ENCODE measurements at regions not wholly inside any gene's neighbourhood (a gene's known extent, or its start where the extent isn't known, plus 50 kb on each side); places are given as distances from the start of the nearest gene placed in this dataset.
"Not testable (repeated sequence)": the region's sequence is repeated elsewhere in the genome, so short reads cannot be mapped to it uniquely, and the experiment has no call there.

DNA sequence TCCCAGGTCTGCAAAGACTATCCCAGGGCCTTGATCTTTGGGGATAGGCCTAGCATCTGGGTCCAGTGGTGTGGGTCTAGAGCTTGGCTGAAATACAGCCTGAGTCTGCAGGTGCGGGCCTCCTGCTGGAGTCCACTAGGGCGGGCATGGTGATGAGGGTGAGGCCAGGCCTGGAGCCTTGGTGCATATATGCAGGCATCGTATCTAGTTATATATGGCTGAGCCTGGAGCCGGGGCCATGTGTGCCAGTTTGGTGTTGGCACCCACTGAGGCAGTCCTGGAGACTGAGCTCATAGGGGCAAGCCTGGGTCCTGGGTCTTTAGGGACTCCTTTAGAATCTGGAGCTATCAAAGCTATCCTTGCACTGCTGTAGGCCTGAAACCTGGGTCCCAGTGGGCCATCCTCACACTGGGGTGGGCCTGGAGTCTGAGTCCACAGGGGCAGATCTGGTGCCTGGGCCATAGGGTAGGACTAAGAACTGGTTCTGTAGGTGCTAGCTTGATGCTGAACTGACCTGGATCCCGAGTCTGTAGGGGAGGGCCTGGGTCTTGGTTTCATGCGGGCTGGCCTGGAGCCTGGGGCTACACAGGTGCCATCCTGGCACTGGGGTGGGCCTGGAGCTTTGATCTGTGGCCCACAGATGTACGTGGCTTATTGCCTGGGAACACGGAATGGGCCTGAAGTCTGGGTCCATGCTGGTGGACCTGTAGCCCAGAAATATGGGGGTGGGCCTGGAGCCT lies 346.5 kb upstream of the MEF2C start:
- no peak for DNase-seq (ENCODE audit: low read depth in 2 of 2)

DNA sequence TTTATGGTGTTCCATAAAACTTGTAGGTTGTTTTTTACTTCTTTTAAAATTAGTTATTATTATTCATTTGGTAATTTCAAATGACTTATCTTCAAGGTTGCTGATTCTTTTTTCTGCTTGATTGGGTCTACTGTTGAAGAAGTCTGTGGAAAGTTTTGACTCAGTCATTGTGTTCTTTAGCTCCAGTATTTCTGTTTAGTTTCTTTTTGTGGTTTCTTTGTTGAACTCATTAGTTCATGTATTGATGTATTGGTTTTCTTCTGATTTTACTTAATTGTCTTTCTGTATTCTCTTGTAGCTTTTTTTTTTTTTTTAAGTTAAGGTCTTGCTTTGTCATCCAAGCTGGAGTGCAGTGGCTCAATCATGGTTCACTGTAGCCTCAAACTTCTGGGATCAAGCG lies 345.4 kb upstream of the MEF2C start:
- DNase-seq (ENCODE audit: low read depth in 2 of 2): no peak

DNA sequence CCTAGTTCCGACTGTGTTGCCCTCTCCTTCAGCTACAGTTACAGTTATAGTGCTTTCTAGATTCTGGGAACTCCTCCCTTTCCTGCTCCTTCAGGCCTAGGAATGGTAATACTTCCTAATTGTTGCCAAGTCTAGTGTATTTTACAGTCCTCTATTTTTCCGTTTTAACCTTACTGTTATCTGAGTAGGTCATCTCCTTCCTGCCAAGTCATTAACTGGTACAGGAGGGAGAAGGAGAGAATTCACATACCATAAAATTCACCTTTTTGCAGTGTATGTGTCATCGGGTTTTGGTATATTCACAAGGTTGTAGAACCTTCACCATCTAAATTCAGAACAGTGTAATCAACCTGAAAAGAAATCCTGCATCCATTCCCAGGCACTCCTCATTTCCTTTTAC lies 335.4 kb upstream of the MEF2C start:
- DNase-seq (ENCODE audit: low read depth in 2 of 2): no peak

DNA sequence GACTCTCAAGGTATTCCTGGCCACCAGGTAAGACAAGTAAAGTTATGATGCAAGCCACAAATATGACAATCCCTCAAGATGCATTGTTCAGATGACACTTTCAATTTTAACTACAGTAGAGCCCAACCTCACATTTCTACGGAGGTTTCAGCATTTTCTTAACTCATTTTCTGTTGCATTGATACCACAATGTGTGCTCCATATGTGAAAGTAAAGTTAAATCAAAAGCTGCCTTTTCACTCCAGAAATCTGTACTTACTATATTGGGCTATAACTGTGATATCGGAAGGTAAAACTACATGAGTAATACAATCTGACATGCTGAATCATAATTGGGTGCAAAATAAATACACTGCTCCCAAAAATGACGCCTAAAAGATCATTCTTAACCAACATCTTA lies 333.6 kb upstream of the MEF2C start:
- no peak for DNase-seq (ENCODE audit: low read depth in 2 of 2)

DNA sequence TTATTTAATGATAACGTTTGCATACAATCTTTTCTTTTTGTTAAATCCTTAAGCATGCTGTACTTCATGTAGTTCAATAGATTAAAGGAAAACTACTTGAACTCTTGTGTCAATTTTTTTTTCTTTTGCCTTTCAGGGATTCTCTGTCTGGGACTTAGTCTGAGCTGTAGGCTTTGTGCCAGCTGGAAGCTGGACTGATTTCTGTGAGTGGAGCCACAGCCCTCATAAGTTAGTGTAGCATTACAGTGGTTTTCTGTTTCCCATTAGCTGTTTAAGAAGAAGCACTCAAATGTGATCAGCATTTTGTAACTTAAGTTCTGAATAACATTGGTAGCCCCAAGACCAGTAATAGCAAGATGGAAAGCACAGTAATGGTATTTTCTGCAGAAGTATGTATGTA lies 330.6 kb upstream of the MEF2C start:
- no peak for DNase-seq (ENCODE audit: low read depth in 2 of 2)

DNA sequence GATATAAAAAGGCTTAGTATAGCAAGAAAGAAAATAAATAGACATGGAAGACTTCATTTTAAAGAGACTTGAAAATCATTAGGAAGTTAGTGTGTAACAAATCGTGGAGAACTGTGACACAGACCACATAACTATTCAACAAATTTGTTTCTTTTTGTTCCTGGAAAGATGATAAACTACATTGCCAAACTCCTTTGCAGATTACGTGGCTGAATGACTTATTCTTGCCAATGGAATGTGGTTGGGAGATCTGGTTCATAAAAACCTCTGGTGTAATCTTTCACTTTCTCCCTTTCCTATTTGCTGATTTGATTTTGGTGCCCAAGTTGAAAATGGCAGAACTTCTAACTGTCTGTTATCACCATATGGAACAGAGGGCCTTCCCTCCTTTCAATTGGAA lies 328.9 kb upstream of the MEF2C start:
- no peak for DNase-seq (ENCODE audit: low read depth in 2 of 2)

DNA sequence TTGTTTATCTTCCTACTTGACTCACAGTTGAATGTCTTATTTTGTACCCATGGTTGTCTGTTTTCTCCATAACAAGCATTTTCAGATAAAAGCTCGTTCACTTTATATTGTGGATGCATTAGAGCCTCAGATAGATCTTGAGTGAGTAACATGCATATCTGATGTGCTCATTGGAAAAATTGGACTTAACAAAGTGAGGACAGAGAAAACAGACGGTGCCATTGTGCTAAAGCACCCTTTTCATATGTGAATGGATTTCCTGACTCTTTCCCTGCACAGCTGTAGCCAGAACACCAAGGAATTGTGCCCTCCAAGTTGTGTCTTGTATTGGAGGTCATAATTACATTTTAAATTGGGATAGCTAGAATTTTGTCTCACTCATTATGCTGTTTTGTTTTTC lies 325.8 kb upstream of the MEF2C start:
- DNase-seq (ENCODE audit: low read depth in 2 of 2): no peak

DNA sequence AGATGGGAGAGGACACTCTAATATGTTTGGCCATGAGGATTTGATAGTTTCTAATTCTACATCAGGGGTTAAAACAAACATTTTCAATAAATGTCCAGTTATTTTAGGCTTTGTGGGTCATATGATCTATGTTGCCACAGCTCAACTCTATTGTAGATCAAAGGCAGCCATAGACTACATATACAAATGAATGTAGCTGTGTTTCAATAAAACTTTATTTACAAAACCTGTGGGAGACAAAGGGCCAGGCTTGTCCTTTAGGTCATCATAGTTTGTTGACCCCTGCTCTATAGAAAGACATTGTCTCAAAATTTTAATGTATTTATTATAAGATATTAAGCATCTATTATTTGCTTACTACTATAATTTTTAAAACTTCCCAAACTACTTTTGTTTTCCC lies 325.4 kb upstream of the MEF2C start:
- DNase-seq (ENCODE audit: low read depth in 2 of 2): no peak

DNA sequence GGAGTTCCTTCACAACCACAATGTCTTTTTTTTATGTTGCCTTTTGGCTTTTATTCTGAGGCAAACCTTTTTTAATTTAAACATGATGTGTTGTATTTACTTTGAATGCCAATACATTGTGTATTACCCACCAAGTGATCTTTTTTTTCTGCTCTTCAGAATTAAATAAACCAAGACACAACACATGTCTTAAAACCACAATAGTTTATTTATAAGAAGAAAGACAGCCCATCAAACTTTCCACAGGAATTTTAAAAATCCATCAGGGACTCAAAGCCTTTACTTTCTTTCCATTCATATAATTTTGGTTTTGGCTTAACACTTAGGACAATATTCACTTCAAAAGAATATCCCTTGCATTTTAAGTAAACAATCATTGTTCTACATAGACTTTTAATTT lies 321.8 kb upstream of the MEF2C start:
- DNase-seq (ENCODE audit: low read depth in 2 of 2): no peak

DNA sequence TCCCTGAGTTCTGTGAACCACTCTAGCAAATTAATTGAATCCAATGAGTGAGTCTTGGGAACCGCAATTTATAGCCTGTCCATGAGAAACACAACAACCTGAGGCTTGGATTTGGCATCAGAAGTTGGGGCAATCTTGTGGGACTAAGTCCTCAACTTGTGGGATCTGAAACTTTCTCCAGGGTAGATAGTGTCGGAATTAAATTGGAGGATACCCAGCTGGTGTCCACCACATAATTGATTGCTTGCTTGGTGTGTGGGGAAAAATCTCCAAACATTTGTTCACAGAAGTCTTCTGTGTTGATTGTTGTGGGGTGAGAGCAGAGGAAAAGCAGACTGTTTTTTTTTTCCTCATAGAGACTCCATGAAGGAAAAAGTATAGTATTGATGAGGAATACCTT lies 320.6 kb upstream of the MEF2C start:
- DNase-seq (ENCODE audit: low read depth in 2 of 2): no peak

DNA sequence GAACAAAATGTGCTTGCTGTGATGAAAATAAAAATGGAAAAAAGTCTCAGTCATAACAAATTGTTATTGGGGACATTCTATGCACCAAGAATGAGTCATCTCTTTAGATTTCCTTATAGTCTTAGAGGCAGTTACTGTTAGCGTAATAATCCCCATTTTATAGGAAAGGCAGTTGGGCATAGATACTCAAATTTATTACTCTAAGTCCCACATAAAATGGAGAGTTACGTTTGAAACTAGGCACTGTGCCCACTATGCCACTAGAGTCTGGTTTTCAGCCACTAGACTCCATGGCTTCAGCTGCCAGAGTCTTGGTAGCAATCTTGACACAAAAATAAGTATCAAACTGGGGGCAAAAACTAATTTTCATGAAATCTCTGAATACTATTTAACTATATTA lies 317.9 kb upstream of the MEF2C start:
- DNase-seq (ENCODE audit: low read depth in 2 of 2): no peak

DNA sequence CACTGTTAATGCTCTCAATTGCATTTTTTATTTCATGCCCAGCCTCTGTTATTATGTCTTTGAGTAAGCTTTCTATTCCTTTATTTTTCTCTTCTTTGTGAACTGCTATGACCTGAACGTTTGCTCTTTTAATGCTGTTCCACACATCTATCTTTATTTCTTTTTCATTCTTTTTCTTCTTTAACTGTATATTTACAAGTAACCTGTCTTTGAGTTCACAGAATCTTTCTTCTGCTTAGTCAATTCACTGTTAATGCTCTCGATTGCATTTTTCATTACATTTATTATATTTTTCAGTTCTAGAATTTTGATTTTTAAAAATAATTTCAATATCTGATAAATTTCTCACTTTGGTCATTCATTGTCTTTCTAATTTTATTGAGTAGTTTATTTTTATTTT lies 316.3 kb upstream of the MEF2C start:
- no peak for DNase-seq (ENCODE audit: low read depth in 2 of 2)

DNA sequence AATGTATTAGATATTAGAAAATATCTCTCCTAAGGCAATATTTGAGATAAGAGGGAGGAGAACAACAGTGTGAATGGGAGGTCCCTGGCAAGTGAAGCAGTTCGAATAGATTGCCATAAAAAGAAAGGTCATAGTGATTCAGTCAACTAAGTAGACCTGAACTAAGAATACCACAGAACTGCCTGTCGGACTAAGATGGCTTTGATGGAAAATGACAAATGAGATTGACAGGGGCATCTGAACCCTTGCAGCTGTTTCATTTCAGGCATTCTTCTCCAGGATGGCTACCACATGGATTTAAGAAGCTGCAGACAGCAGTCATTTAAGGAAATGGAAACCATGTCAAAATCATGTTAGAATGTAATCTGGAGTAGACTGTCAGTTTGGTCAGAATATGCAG lies 308.4 kb upstream of the MEF2C start:
- DNase-seq (ENCODE audit: low read depth in 2 of 2): no peak

DNA sequence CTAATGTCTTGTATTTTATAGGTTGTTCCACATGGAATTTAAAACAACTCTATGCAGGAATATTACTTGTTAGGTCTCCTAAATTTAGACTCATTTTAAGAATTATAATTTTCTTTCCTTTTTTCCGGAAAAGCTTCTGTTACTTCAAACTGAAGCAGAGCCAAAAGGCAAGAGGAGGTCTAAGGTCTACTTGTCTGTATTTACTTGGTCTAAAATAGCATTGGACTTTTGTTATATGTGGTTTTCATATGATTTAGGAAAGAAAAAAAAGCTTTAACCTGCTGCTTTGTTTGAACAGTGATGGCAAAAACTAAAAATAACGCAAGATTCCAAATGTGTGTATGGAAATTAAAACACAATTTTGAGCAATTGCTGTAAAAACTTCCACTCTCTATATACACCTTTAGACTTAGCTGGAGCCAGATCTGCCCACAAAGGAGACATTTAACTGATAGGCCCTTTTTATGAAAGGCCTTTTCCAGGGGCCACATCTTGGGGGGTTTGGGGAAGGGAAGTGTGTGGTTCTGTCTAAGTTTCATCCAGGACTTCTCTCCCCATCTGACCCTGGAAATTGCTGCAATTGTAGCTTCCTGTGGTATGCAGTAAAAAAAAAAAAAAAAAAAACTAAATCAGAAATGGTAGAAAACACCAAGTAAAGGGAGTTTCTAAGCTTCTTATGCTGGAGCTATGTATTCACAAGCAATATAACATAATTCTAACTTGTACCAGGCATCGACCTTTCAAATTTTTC lies 307.7 kb upstream of the MEF2C start:
- DNase-seq (ENCODE audit: low read depth in 2 of 2): no peak

DNA sequence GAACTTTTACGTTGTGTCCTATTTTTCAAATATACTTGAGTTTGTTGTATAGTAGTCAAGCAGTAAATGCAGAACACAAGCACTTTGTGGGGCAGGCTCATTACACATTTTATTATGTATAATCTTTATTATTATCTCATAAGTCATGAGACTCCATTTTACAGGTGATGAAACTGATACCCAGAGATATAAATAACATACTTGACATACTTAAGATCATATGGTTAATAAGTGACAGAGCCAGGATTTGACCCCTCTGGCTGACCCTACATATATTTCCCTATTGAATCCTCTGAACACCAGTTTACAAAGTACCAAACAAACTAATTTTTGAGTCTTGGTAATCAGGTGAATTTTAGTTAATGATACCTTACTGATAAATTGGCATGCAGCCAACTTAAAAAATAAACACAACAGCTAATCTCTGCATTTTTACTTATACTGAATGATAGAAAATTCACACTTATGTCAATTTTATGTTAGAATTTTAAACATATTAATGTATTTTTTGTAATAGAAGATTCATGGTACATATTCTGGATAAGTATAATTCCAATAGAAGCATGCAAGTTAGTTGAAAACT lies 305.0 kb upstream of the MEF2C start:
- DNase-seq (ENCODE audit: low read depth in 2 of 2): no peak

DNA sequence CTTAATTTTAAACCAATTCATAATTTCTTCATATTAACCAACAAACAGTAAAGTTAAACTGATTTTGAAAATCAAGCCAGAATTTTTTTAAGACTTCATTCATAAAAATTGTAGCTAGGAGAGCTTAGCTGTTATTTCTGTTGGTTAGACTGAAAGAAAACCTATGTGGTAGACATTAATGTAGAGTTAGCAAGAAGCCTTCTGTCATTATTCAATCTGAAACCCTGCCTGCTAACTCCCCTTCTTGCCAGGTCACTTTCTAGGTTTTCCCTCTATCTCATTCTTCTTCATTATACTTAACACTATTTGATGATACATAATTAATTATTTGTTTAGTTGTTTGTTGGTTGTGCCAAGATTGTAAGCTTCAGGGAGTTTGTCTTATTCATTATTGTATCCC lies 304.3 kb upstream of the MEF2C start:
- DNase-seq (ENCODE audit: low read depth in 2 of 2): no peak

DNA sequence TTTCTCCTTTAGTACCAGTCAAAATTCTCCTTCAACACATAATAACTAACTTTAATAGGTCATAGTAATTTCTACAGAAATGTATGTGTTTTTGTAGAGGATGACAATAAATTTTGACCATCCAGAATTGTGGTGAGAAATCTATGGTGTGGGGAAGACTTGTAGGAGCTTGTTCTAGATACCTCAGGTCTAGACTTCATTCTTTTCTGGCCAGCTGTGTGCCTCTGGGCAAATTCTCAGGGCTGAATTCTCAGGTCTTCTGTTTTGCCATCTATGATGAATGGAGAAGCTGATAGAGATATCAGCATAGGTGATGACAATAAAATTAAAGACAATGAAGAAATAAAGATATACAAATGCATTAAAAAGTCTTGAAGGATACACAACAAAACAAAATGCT lies 298.6 kb upstream of the MEF2C start:
- no peak for DNase-seq (ENCODE audit: low read depth in 2 of 2)

DNA sequence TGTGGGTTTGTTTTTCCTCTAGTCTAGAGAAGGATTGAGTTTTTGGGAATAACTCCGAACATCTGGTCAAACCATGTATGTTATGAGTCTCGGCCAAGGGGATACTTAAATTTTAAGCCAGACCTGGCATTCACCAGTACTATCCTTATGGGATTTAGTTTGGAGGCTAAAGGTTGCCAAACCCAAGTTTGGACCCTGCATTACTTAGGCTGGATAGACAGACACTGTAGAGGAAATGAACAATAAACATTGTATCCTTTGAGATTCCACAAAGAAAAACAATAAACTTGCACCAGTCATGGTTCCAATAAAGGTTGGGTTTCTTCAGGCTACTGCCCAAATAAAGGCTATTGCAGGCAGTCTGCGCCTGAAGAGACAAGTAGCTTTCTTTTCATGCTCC lies 296.7 kb upstream of the MEF2C start:
- no peak for DNase-seq (ENCODE audit: low read depth in 2 of 2)

DNA sequence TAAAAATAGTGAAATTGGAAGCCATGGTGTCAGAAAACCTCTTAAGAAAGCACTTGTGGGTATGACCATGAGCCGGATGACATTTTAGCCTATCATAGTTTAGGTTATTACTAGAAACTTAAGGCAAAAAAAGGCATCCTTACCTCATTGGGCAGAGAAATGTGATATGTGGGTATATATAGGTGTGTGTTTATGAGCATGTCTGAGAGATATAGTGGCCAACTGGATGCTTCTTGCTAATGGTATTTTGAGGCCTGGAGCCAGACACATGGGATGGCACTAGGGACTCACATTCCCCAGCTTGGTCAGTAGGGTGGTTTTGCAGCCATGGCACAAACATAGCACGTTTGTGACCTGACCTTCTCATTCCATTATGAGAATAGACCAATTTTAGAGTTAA lies 295.6 kb upstream of the MEF2C start:
- no peak for DNase-seq (ENCODE audit: low read depth in 2 of 2)

DNA sequence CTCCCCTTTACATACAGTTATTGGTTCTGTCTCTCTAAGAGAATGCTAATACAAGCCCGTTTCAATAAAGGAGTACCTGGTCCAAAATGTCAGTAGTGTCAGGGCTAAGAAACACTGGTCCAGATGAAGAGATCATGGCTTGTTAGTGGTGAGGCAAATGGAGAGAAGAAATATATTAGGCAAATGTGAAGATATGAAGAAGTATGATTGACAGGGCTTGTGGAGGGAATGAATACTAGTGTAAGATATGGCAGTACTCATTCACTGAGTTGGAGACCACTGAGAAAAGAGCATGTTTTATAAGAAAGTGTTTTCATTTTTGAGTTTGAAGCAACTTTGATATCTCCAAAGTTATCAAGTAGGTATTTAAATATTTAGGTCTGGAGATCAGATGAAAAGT lies 290.5 kb upstream of the MEF2C start:
- no peak for DNase-seq (ENCODE audit: low read depth in 2 of 2)

DNA sequence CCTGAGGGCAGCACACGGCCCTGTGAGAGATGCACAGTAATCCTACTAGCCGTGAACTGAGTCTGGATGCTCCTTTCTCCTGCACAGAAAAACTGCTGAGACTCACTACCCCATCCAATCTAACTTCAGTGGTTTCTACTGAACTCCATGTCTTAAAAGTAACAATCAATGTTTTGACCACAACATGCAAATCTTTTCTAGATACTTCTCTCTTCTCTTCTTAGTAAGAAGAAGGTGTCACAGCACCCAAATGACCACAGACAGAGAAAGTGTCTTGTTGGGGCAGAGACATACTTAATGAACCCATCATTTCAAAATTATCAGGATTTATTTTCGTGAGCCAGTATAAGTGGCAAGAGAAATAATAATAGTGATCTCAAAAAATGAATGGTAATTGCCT lies 285.8 kb upstream of the MEF2C start:
- DNase-seq (ENCODE audit: low read depth in 2 of 2): no peak

DNA sequence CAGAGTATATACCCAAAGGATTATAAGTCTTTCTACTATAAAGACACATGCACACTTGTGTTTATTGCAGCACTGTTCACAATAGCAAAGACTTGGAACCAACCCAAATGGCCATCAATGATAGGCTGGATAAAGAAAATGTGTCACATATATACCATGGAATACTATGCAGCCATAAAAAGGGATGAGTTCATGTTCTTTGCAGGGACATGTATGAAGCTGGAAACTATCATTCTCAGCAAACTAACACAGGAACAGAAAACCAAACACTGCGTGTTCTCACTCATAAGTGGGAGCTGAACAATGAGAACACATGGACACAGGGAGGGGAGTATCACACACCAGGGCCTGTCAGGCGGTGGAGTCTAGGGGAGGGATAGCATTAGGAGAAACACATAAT lies 281.7 kb upstream of the MEF2C start:
- DNase-seq (ENCODE audit: low read depth in 2 of 2): not testable (repeated sequence)

DNA sequence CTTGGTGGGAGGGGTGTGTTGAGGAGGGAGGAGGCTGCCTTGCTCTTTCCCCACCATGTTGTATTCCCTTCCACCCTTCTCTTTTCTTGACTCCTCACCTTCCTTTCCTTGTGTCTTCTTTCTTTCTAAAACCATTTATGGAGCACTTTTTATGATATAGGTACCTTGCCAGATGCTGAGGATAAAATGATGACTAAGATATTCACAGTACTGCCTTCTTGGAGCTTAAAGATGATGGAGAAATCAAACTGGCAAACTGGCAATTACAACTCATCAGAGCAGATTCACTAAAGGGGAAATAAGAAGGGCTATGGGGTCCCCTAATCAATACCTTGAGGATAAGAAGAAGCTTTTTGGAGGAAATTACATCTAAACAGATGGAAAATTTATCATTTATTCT lies 273.2 kb upstream of the MEF2C start:
- no peak for DNase-seq (ENCODE audit: low read depth in 2 of 2)

All from stimulated activated CD4-positive, alpha-beta T cell treated with anti-CD3 and anti-CD28 coated beads, Interleukin-4, amount 100 ng/mL, for 48 hours (primary cell).